Ovary (tissue), 3 donors: ENCODE measurements at regions not wholly inside any gene's neighbourhood (a gene's known extent, or its start where the extent isn't known, plus 50 kb on each side); places are given as distances from the start of the nearest gene placed in this dataset.

Experiments
- CTCF ChIP-seq, 3 donors: fragments of 450-650 bp in 2 of 3; fragments of 200-600 bp in 1 of 3; IDR thresholded peaks; one replicate each; pipeline versions ENCODE4 v1.5.1 to v1.8.0; 2016 to 2022; ENCODE audit warnings: antibody characterized with exemption in 3 of 3, mild to moderate bottlenecking in 1 of 3
- POLR2A ChIP-seq: fragments of 450-650 bp; IDR thresholded peaks from one replicate; pipeline ENCODE4 v1.6.1; 2017; ENCODE audit warnings: antibody characterized with exemption, mild to moderate bottlenecking, moderate library complexity
- donor health status: DM: no; HTN: no; CAD: no.

GRCh38 chrX:110558406-110558805 is 199.8 kb downstream of the RTL9 start:
- no peak for TF ChIP-seq POLR2A
- TF ChIP-seq CTCF (IDR thresholded peaks at IDR 0.05) = no peak
